ENCODE measurements at regions not wholly inside any gene's neighbourhood (a gene's known extent, or its start where the extent isn't known, plus 50 kb on each side); places are given as distances from the start of the nearest gene placed in this dataset.
A peak's percentile ranks its signal among the peaks of the same experiment; 100 is the strongest.
"Not testable (repeated sequence)": the region's sequence is repeated elsewhere in the genome, so short reads cannot be mapped to it uniquely, and the experiment has no call there.

- Mint-ChIP-seq H3K27me3 (ENCODE audit: low read depth) (peaks cover 4% of the 10 kb centered on the region), H3K9me3 (peaks cover 26% of the 10 kb centered on the region), H3K4me3 (ENCODE audit: low read depth) (no peak overlapping the region), H3K4me1 (ENCODE audit: low read depth) (no peaks in the 10 kb centered on the region), H3K36me3 (ENCODE audit: low read depth) (no peaks in the 10 kb centered on the region), H3K27ac (no peak overlapping the region)
- intact Hi-C loops (cut with micrococcal nuclease), result no loop called here
- DNase-seq (ENCODE audit: low spot score), result no peak
These were observed 96.8 kb upstream of the ZNF92 start for GRCh38 chr7:65276822-65277221.

- intact Hi-C loops (cut with micrococcal nuclease); H3K4me3 Mint-ChIP-seq (ENCODE audit: low read depth); H3K36me3 Mint-ChIP-seq (ENCODE audit: low read depth); H3K4me1 Mint-ChIP-seq (ENCODE audit: low read depth); DNase-seq (ENCODE audit: low spot score); H3K27ac Mint-ChIP-seq: not testable (repeated sequence)
- Mint-ChIP-seq H3K9me3 (peaks cover 20% of the 10 kb centered on the region), H3K27me3 (ENCODE audit: low read depth) (peaks cover 26% of the 10 kb centered on the region)
These were observed 102.2 kb upstream of the ZNF92 start for GRCh38 chr7:65271502-65271901.

GRCh38 chr7:65269150-65269856 is 104.4 kb upstream of the ZNF92 start:
- no peaks in the 10 kb centered on the region for H3K36me3 Mint-ChIP-seq (ENCODE audit: low read depth)
- peak; percentile 55 for DNase-seq (ENCODE audit: low spot score)
- H3K4me3 Mint-ChIP-seq (ENCODE audit: low read depth), result peak overlapping the region; percentile 84
- H3K4me1 Mint-ChIP-seq (ENCODE audit: low read depth), result peaks cover 7% of the 10 kb centered on the region
- intact Hi-C loops (cut with micrococcal nuclease), result no loop called here
- peak overlapping the region; percentile 73 for H3K27ac Mint-ChIP-seq
- peaks cover 26% of the 10 kb centered on the region for H3K27me3 Mint-ChIP-seq (ENCODE audit: low read depth)
- H3K9me3 Mint-ChIP-seq, result peaks cover 6% of the 10 kb centered on the region

- Mint-ChIP-seq H3K4me1 (ENCODE audit: low read depth) (peaks cover 7% of the 10 kb centered on the region), H3K9me3 (peaks cover under 1% of the 10 kb centered on the region), H3K27ac (no peak overlapping the region), H3K27me3 (ENCODE audit: low read depth) (peaks cover 26% of the 10 kb centered on the region), H3K36me3 (ENCODE audit: low read depth) (no peaks in the 10 kb centered on the region), H3K4me3 (ENCODE audit: low read depth) (peak overlapping the region; percentile 84)
- intact Hi-C loops (cut with micrococcal nuclease), result no loop called here
- no peak for DNase-seq (ENCODE audit: low spot score)
These were observed 104.9 kb upstream of the ZNF92 start for GRCh38 chr7:65268782-65269149.

- intact Hi-C loops (cut with micrococcal nuclease), result no loop called here
- Mint-ChIP-seq H3K4me1 (ENCODE audit: low read depth) (peaks cover 7% of the 10 kb centered on the region), H3K27ac (no peak overlapping the region), H3K36me3 (ENCODE audit: low read depth) (no peaks in the 10 kb centered on the region), H3K9me3 (no peaks in the 10 kb centered on the region), H3K27me3 (ENCODE audit: low read depth) (peaks cover 17% of the 10 kb centered on the region), H3K4me3 (ENCODE audit: low read depth) (no peak overlapping the region)
- DNase-seq (ENCODE audit: low spot score), result no peak
These were observed 107.6 kb upstream of the ZNF92 start for GRCh38 chr7:65265933-65266519.

GRCh38 chr7:65264258-65264657 is 109.4 kb upstream of the ZNF92 start:
- intact Hi-C loops (cut with micrococcal nuclease), result no loop called here
- no peak for DNase-seq (ENCODE audit: low spot score)
- Mint-ChIP-seq H3K4me1 (ENCODE audit: low read depth) (peaks cover 3% of the 10 kb centered on the region), H3K27ac (no peak overlapping the region), H3K9me3 (no peaks in the 10 kb centered on the region), H3K36me3 (ENCODE audit: low read depth) (no peaks in the 10 kb centered on the region), H3K4me3 (ENCODE audit: low read depth) (no peak overlapping the region), H3K27me3 (ENCODE audit: low read depth) (peaks cover 5% of the 10 kb centered on the region)

GRCh38 chr7:65260673-65261072 is 113.0 kb upstream of the ZNF92 start:
- H3K36me3 Mint-ChIP-seq (ENCODE audit: low read depth); intact Hi-C loops (cut with micrococcal nuclease); H3K4me3 Mint-ChIP-seq (ENCODE audit: low read depth): not testable (repeated sequence)

GRCh38 chr7:65259864-65260525 is 113.7 kb upstream of the ZNF92 start:
- DNase-seq (ENCODE audit: low spot score); H3K9me3 Mint-ChIP-seq; H3K27me3 Mint-ChIP-seq (ENCODE audit: low read depth); intact Hi-C loops (cut with micrococcal nuclease); H3K4me1 Mint-ChIP-seq (ENCODE audit: low read depth); H3K4me3 Mint-ChIP-seq (ENCODE audit: low read depth); H3K36me3 Mint-ChIP-seq (ENCODE audit: low read depth); H3K27ac Mint-ChIP-seq: not testable (repeated sequence)

More at GRCh38 chr7:65260673-65261072, 113.0 kb upstream of the ZNF92 start:
- not testable (repeated sequence) for H3K27ac Mint-ChIP-seq; DNase-seq (ENCODE audit: low spot score); H3K4me1 Mint-ChIP-seq (ENCODE audit: low read depth); H3K9me3 Mint-ChIP-seq; H3K27me3 Mint-ChIP-seq (ENCODE audit: low read depth)

GRCh38 chr7:65254061-65254460 is 119.6 kb upstream of the ZNF92 start:
- H3K27ac Mint-ChIP-seq, result no peak overlapping the region
- no peaks in the 10 kb centered on the region for H3K36me3 Mint-ChIP-seq (ENCODE audit: low read depth)

GRCh38 chr7:65251851-65252620 is 121.6 kb upstream of the ZNF92 start:
- DNase-seq (ENCODE audit: low spot score), result peak; percentile 21
- Mint-ChIP-seq H3K4me1 (ENCODE audit: low read depth) (peaks cover 4% of the 10 kb centered on the region), H3K36me3 (ENCODE audit: low read depth) (no peaks in the 10 kb centered on the region), H3K27ac (peak overlapping the region; percentile 22), H3K27me3 (ENCODE audit: low read depth) (peaks cover 17% of the 10 kb centered on the region), H3K4me3 (ENCODE audit: low read depth) (peak overlapping the region; percentile 74), H3K9me3 (no peaks in the 10 kb centered on the region)
- intact Hi-C loops (cut with micrococcal nuclease), result no loop called here

More at GRCh38 chr7:65254061-65254460, 119.6 kb upstream of the ZNF92 start:
- intact Hi-C loops (cut with micrococcal nuclease), result no loop called here
- H3K27me3 Mint-ChIP-seq (ENCODE audit: low read depth), result peaks cover 15% of the 10 kb centered on the region
- H3K4me1 Mint-ChIP-seq (ENCODE audit: low read depth), result peaks cover 4% of the 10 kb centered on the region
- H3K4me3 Mint-ChIP-seq (ENCODE audit: low read depth), result no peak overlapping the region
- DNase-seq (ENCODE audit: low spot score), result no peak
- no peaks in the 10 kb centered on the region for H3K9me3 Mint-ChIP-seq

- H3K27ac Mint-ChIP-seq, result no peak overlapping the region
- peaks cover 4% of the 10 kb centered on the region for H3K4me1 Mint-ChIP-seq (ENCODE audit: low read depth)
- peaks cover 21% of the 10 kb centered on the region for H3K27me3 Mint-ChIP-seq (ENCODE audit: low read depth)
- no peaks in the 10 kb centered on the region for H3K9me3 Mint-ChIP-seq
- intact Hi-C loops (cut with micrococcal nuclease), result no loop called here
- no peak for DNase-seq (ENCODE audit: low spot score)
- H3K36me3 Mint-ChIP-seq (ENCODE audit: low read depth), result no peaks in the 10 kb centered on the region
- peak overlapping the region; percentile 1 for H3K4me3 Mint-ChIP-seq (ENCODE audit: low read depth)
These were observed 122.8 kb upstream of the ZNF92 start for GRCh38 chr7:65250697-65251395.

- DNase-seq (ENCODE audit: low spot score), result no peak
- no peaks in the 10 kb centered on the region for H3K9me3 Mint-ChIP-seq
- intact Hi-C loops (cut with micrococcal nuclease), result no loop called here
- H3K27me3 Mint-ChIP-seq (ENCODE audit: low read depth), result peaks cover 21% of the 10 kb centered on the region
- no peak overlapping the region for H3K27ac Mint-ChIP-seq
- H3K4me1 Mint-ChIP-seq (ENCODE audit: low read depth), result peaks cover 4% of the 10 kb centered on the region
- peak overlapping the region; percentile 49 for H3K4me3 Mint-ChIP-seq (ENCODE audit: low read depth)
- H3K36me3 Mint-ChIP-seq (ENCODE audit: low read depth), result no peaks in the 10 kb centered on the region
These were observed 123.4 kb upstream of the ZNF92 start for GRCh38 chr7:65250216-65250615.
